Kasumi-1 (cell line): ENCODE measurements at regions not wholly inside any gene's neighbourhood (a gene's known extent, or its start where the extent isn't known, plus 50 kb on each side); places are given as distances from the start of the nearest gene placed in this dataset.

Experiments used
- DNase-seq, 2 experiments: peaks; one replicate each; lab custom pipeline; 2025; lab: John Stamatoyannopoulos, UW

DNA sequence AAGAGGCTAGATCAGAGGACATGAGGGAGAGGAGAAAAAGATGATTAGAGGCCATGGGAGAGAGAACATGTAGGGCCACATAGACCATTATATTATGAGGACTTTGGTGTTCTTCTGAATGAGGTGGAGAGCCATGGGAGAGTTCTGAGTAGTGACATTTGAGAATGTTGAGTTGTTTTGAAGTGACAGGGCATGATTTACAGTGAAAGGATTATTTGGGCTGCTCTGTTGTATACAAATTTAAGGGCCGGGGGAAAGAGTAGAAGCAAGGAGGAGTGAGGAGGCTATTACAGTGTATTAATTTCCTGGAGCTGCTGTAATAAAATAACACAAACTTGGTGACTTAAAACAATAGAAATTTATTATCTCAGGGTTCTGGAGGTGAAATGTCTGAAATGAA is 102.5 kb upstream of the RGS4 start:
- DNase-seq, result no peak

DNA sequence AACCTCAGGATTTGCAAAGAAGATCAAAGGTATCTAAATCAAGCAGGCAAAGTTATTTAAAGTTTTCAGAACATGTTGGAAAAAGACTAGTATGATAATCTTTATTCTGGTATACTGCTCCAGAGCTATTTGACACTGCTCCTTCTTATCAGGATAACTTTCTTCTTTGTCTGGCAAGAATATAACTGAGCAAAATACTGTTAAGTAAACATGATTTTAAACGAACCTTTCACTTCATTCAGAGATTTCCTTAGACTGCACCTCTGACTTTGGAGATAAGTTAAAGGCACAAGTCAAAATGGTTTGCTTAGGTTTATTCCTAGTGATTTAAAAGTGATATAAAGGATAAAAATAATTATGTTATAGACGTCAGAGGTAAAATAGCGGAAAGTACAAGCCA is 103.9 kb upstream of the CCDC190 start:
- DNase-seq, result no peak

DNA sequence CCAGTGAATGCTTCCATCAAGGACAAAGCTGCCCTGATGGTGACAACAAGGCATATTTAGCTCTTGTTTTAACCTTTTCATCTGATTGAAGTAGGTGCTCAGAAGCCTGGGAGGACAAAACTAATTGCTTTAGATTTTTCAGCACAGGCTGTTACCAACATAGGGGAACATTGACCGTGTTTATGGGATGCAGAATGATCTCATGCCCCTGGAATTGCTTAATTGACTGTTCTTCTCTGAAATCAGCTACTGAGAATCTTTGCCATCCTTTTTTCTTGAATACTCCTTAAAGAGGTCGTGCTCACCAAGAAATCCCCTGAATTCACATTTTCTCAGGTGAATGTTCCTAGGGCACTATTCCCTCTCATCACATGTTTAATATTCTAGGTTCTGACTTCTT is 95.9 kb upstream of the CCDC190 start:
- no peak for DNase-seq

DNA sequence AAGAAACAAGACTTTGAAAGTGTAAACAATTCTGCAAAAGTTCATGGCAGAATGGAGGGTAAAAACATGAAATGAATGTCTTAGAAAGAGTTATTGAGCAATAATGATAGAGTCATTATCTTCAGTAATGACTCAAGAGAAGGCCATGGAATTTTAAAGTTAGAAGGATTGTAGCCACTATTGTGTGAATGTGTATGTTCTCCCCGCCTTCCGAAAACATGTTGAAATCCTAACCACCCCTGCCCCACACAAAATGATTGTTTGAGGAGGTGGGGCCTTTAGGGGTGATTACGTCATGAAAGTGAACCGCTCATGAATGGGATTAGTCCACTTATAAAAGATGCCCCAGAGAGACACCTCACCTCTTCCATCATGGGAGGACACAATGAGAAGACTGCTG is 93.8 kb upstream of the CCDC190 start:
- DNase-seq, result no peak

DNA sequence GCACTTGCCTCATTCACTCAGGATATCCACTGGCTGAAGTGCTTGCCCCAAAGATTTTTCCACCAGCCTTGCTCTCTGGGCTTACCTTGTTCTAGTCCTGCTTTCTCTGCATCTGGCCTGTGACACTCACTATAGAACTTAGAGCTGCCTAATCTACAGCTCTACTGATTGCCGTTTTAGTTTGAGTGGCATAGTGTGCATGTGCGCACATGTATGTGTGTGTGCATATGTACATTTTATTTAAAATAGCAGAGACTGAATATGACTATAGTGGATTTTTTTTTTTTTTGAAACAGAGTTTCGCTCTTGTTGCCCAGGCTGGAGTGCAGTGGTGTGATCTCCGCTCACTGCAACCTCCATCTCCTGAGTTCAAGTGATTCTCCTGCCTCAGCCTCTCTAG is 92.0 kb upstream of the CCDC190 start:
- no peak for DNase-seq

DNA sequence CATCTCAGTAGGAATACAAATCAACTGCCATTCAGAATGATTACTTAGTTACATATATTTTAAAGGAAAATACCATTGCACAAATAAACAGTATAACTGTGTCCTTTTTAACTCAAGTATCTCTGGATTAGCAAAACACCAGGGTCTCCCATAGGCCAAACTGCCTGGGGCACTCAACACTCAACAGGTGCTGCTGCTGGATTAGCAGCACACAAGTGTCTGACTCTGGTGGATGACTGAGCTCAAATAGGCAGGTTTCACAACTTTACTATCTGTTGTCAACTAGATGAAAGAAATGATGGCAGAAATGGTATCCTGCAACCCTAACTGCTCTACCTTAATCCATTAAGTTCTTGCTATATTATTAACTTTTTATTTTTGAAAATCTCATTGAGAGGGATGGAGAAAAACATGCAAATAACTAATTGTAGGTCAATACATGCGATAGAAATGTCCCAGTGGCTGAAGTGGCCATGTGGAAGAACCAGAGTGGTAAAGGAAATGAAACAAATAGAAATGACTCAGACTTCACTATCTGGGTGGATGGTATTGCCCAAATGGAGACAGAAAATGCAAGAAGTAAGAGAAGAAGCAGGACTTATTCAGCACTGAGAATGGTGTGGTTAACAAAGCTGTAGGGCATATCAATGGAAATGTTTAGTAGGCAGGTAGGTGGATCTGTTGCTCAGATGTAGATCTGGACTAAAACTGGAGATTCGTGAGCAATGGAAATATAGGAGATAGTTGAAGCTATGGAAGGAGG is 90.8 kb upstream of the CCDC190 start:
- no peak for DNase-seq

DNA sequence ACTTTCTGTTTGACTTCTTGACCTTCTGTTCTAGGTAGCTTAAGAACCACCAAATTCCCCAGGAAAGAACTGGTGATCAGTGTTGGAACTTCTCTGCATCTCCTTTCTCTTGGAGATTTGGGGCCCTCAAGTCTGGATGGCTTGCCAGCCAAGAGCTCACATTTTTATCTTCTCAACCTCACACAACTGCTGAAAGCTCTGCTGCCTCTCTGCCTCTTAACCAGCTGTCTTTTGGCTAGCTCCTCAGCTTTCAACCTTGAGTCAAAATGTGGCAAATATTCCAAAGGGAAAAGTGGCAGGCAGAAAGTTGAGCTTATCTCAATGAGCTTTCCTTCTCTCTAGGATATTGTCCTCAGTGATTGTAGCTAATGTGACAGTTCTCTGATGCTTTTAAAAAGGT is 89.2 kb upstream of the CCDC190 start:
- no peak for DNase-seq

DNA sequence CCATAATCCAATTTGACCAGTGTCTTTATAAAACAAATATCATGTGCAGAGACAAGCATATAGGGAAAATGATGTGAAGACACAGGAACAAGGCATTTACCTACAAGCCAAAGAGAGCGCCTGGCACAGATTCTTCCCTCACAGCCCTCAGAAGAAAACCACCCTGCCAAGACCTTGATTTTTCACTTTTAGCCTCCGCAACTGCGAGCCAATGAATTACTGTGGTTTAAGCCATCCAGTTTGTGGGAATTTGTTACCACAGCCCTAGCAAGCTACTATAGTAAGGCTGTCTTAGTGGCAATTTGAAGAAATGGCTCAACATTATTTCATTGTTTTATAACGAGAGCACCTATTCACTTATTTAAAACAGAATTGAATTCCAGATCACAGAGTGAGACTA is 85.7 kb upstream of the CCDC190 start:
- DNase-seq, result no peak

DNA sequence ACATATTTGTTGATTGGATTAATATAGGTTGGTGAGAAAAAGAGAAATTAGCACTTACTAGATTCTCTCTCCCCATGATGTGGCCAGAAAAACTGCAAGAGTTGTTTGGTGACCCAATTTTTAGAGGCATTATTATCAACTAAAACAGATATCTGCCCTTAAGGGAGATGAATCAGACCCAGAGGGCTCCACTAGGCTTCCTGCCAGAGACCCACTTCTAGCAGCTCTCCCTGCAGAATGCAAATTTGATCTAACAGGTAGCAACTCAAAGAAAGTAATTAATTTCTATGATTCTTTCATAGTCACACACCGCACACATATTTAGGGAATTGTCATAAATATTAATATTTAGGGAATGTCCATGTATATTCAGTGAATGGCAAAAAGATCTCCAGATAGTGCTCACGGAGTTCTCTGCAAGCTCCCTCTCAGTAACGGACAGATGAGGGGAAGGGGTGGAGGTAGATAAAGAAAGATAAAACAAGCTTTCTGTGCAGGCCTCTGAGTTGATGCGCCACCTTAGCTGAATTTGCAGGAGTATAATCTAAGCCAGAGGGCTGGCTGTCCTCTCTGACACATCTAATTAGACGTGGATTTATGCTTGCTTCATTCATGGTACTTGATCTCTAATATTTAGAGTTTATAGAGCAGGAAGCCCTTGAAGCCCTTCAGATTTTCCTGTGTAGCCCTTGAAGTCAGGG is 84.1 kb upstream of the CCDC190 start:
- DNase-seq, result no peak

DNA sequence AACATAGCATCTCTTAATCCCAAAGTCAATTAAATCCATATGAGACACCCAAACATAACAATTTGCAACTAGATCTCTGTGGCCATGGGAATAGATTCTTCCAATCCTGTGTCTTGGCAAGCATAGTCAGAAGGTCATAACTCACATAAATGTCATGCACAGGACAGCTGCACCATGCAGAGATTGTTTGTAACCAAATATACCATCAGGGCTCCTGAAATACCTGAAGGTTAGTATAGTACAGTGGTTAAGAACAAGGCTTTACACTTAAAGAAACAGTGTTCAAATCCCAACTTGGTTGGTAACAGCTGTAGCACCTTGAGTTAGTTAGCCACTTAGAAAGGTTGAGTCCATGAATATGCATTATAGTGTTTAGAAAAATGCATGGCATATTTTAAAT is 82.6 kb upstream of the CCDC190 start:
- DNase-seq, result no peak

DNA sequence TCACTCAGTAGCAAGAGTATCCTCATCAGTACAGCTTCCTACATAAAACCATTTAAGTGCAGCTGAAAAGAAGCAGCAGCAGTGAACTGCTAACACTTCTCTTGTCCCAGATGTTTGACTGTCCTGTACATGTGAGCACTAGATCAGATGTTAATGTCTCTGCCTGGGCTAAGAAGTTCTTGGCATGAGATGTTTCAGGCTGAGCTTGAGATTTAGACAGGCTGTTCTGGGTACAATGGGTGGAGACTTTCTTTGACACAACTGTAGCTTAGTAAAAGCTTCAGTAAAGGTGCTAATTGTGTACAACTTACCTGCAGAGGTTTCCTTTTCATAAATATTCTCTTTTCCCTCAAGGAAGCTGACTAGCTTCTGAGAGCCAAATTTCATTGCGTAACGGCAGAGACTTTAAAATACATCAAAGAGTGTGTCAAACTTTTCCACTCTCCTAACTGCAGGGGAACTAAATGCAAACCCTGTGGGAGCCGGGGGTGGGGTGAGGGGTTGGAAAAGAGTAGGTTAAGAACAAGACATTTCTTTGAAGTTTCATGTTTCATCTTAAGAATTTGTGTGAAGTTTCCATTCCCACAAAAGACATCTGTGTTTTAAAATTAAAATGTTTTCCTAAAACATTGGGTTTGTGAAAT is 82.1 kb upstream of the CCDC190 start:
- no peak for DNase-seq

DNA sequence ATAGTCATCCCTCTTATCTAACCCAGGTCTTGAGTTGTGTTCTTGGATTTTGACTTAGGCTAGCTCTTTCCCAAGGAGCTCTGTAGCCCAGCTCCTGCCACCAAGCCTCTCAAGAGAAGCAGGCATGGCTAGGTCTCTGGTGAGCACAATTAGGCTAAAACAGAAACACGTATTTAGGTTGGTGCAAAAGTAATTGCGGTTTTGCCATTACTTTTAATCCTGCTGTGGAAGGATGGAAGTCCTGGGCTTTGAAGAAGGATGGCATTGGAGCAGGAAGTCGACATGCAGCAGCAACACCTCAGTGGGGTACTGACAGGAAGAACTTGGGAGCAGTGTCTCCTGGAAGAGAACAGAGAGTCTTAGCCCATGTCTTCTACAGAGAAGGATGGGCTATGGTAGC is 80.0 kb upstream of the CCDC190 start:
- DNase-seq, result no peak

DNA sequence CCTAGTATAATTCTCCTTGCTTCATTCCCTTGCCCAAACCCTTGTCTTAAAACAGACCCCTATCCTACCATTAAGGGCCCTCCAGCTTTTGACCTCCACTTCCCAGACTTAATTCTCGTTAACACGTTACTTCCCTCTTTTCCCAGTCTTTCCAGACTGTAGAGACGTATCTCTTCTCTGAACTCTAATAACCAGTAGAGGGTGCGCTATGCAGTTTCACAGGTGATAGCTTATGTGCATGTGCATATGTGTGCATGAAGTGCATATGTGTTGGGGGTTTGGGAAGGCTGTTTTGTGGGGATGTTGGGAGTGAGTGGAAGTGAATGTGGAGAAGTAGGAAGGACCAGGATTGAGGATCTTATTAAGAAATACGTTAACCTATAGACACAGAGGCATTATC is 78.1 kb upstream of the CCDC190 start:
- no peak for DNase-seq

DNA sequence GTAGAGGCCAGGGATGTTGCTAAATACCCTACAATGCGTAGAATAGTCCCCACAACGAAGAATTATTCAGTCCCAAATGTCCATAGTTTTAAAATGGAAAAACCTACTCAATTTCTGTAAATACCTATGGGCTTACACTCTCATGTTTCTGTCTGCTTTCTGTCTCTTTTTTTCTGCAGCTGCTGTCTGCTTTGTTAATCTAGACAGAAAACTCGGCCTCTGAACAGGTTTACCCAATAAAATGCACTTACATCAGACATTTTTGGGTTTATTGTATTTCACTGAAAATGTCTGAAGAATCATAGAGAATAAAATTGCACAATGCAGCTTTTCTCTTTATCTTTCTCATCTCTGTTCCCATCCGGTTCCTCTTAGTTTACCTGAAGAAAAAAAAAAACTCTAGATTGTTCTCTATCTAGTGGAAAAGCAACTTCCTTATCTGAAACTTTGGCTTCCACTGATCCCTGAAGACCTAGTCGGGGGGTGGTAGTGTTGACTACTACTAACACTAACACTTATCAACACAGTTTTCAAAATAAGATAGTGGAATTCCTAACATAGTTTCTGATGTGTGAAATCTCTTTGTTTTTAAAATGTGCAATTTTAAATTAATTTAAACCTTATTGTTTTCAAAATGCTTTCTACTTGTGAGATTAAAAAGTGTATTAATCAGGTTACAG is 76.9 kb upstream of the CCDC190 start:
- no peak for DNase-seq

DNA sequence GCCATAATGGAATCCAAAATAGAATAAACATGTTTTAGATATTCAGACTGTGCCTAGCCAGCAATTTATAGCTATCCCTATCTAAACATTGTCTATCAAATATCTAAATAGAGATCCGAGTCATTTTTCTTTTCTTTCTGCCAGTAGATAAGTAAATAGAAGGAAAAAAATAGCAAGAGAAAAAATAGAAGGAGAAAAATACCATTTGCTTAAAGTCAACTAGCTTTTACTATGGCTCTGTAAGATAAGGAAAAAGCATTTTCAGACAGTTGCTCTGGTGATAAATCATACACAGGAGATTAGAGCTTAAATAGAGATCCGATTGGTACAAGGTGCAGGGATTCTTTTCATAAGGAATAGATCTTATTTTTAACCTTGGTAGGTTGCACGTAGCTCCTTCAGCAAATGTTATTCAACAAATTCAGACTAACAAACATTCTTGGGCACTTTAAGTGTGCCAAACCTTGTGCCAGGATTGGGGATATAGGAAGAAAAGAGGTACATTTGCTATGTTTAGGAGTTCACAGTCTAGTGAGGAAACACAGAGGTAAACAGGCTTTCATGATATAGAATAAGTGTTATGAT is 70.1 kb upstream of the CCDC190 start:
- DNase-seq, result no peak

DNA sequence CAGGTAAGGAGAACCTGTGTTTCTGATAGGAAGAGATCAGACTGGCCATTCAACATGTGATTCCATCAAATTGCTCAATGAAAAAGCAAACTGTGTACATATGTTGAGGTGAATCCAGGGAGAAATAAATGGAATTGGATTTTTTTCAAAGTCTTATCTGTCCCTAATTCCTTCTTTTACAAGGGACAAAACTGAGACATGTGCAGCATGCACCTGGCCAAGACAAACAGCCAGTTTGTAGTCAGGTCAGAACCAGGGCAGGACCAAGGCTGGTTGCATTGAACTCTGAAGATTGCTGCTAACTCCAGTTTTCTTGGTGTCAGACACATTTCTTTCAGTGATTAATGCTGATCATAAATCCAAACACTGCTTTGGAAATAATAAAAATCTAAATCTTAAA is 69.6 kb upstream of the CCDC190 start:
- no peak for DNase-seq

DNA sequence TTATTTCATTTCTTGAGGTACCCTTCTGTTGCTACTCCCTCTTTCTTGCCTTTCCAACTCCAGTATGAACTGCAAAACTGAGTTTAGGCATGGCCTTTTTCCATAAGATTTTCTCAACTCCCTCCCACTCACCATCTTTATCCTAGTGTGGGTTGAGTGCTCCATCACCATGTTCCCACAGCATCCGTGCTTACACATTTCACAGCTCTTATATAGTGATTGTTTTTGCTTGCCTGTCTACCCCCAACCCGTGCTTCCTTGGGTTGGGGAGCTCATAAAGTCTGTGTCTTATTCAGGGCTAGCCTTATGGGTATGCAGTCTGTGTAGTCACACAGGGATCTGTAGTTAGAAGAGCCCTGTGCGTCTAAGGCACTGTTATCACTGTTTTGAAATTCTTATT is 68.2 kb upstream of the CCDC190 start:
- DNase-seq, result no peak

DNA sequence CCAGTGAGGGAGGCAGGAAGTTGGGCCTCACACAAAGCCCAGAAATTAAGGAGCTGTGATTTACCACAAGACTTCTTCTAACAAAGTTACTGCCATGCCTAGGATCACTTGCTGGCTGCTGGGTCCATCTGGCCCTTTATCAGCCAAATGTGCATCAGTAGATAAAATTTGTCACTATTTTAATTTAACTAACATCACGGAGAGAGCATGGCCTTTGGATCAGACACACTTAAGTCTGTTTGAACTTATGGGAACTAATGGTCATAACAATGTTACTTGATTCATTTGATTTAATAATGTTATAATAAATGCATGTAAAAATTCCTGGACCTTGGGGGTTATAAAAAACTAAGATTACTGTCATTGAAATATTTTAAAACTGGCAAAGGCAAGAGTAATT is 67.2 kb upstream of the CCDC190 start:
- no peak for DNase-seq

DNA sequence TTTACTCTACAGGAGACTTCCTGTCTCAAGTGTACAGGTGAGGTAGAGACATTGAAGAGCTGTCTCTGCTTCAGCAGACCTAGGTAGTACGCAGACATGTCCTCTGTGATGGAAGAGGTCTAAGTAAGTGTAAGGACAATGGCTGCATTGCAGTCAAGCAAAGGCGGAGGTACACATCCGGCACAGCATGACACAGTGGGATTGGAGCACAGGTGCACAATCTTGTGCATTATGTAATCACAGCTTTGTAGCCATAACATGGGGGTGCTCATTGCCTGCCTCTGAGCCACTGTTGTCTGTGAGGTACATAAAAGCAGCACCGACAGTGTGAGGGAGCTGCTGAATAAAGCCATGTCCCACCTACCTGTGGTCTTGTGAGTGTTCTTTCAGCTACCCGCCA is 66.4 kb upstream of the CCDC190 start:
- DNase-seq, result no peak

DNA sequence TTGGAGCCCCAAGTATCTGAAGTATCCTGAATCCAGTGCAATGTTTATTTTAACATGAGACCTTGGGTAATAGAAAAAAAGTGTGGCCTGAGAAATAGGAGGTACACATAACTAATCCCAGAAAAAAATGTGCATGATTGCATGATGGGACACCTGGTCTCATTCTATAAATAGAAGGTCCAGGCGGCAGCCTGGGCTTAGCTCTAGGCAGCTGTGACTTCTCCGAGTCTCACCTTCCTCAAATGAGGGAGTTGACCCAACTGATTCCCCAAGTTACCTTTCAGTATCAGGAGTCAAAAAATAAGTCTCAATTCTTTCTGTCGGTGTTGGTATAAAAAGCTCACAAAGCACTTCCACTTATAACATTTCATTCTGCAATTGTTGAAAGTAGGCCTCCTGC is 65.9 kb upstream of the CCDC190 start:
- no peak for DNase-seq

DNA sequence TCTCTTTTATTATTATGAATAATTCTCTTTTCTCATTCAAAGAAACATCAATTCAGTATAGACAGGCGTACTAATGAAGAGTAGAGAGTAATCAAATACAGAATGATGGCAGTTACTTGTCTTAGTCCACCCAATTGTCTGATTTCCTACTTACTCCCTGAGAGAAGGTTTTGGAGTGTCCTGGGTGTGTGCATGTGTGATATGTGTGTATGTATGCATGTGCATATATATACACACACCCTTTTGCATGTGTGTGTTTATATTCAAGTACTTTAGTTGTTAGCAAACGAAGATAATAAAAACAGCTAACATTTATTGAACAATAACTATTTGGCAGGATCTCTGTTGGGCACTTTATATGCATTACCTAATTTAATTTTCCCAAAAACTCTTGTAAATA is 63.2 kb upstream of the CCDC190 start:
- no peak for DNase-seq

DNA sequence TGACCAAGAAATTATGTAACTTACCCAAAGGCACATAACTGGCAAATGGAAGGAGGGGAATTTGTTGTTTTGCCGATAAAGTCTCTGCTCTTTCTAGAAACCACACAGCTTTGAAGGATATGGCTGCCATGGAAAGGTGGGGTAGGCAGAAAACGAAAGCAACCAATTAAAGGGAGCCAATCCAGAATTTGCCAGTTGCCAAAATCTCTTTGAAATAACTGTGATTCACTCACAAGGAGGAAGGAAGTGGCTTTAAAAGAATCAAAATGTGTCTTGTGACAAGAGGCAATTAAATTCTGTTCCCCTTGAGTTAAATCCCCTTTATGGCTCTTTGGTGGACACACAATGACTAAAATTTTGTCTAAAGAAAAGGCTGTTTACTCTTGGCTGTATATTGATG is 61.2 kb upstream of the CCDC190 start:
- no peak for DNase-seq

DNA sequence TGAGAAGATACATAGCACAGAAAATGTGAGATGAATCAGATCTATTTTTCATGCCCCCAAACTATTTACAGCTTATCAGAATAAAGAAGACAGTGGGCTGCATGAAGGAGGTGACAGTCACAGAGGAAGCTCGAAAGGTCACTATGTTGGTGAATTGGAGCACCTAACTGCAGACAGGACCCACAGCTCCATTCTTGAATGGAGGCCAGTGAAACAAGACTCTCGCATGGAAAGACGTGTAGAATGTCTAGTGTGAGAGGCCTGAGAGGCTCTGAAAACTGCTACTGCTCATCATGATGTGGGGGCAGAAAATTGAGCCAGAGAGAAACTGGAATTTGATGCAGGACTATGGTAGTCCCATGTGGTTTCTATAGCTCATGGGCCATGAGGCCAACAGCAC is 60.3 kb upstream of the CCDC190 start:
- DNase-seq, result no peak
